Activated naive CD8-positive, alpha-beta T cell treated with anti-CD3 and anti-CD28 coated beads, Interleukin-2, amount 50 U/mL, for 24 hours (primary cell): ENCODE measurements at regions not wholly inside any gene's neighbourhood (a gene's known extent, or its start where the extent isn't known, plus 50 kb on each side); places are given as distances from the start of the nearest gene placed in this dataset.
"Not testable (repeated sequence)": the region's sequence is repeated elsewhere in the genome, so short reads cannot be mapped to it uniquely, and the experiment has no call there.

Source experiments
- ATAC-seq: fragments of 150-1000 bp; cut with Tn5 transposase; one replicate; pipeline ENCODE4 v1.10.0; 2021
- DNase-seq: peaks from one replicate; pipeline ENCODE4 v3.0.0; 2021
- H3K27ac Mint-ChIP-seq: one replicate; pipeline ENCODE4 v1.8.0; 2021; ENCODE audit warnings: mild to moderate bottlenecking, mixed read lengths
- H3K27me3 Mint-ChIP-seq: one replicate; pipeline ENCODE4 v1.8.0; 2021; ENCODE audit warnings: mixed read lengths
- H3K36me3 Mint-ChIP-seq: one replicate; pipeline ENCODE4 v1.8.0; 2021; ENCODE audit warnings: low read depth, mixed read lengths
- H3K4me1 Mint-ChIP-seq: one replicate; pipeline ENCODE4 v1.8.0; 2021; ENCODE audit warnings: mixed read lengths
- H3K4me3 Mint-ChIP-seq: one replicate; pipeline ENCODE4 v1.8.0; 2021; ENCODE audit warnings: mild to moderate bottlenecking, moderate library complexity, mixed read lengths
- H3K9me3 Mint-ChIP-seq: one replicate; pipeline ENCODE4 v1.8.0; 2021; ENCODE audit warnings: mixed read lengths

GRCh38 chr9:36521148-36521547, 51.5 kb upstream of the MELK start:
- H3K4me3 Mint-ChIP-seq: no peak overlapping the region
- H3K27me3 Mint-ChIP-seq: no peaks in the 10 kb centered on the region
- no peaks in the 10 kb centered on the region for H3K4me1 Mint-ChIP-seq
- H3K9me3 Mint-ChIP-seq: no peaks in the 10 kb centered on the region
- no peak for DNase-seq
- no peaks in the 10 kb centered on the region for H3K36me3 Mint-ChIP-seq
- no peak for ATAC-seq
- no peak overlapping the region for H3K27ac Mint-ChIP-seq

- ATAC-seq (no peak), DNase-seq (no peak)
- Mint-ChIP-seq H3K9me3 (no peaks in the 10 kb centered on the region), H3K27me3 (no peaks in the 10 kb centered on the region), H3K27ac (no peak overlapping the region), H3K36me3 (no peaks in the 10 kb centered on the region), H3K4me1 (no peaks in the 10 kb centered on the region), H3K4me3 (no peak overlapping the region)
These were observed 55.6 kb upstream of the MELK start for GRCh38 chr9:36517131-36517530.

- Mint-ChIP-seq H3K4me3 (no peak overlapping the region), H3K27me3 (no peaks in the 10 kb centered on the region), H3K36me3 (no peaks in the 10 kb centered on the region), H3K9me3 (no peaks in the 10 kb centered on the region), H3K4me1 (peaks cover 14% of the 10 kb centered on the region), H3K27ac (peak overlapping the region; percentile 32)
- DNase-seq (peak; percentile 14), ATAC-seq (no peak)
These were observed 68.5 kb upstream of the MELK start for GRCh38 chr9:36504156-36504555.

GRCh38 chr9:36503172-36504088, 69.3 kb upstream of the MELK start:
- DNase-seq: no peak
- ATAC-seq: no peak
- H3K9me3 Mint-ChIP-seq: no peaks in the 10 kb centered on the region
- no peaks in the 10 kb centered on the region for H3K27me3 Mint-ChIP-seq
- H3K4me1 Mint-ChIP-seq: peaks cover 14% of the 10 kb centered on the region
- no peak overlapping the region for H3K4me3 Mint-ChIP-seq
- peak overlapping the region; percentile 32 for H3K27ac Mint-ChIP-seq
- H3K36me3 Mint-ChIP-seq: no peaks in the 10 kb centered on the region

- no peak for ATAC-seq
- no peaks in the 10 kb centered on the region for H3K36me3 Mint-ChIP-seq
These were observed 71.0 kb upstream of the MELK start for GRCh38 chr9:36501727-36502126.

GRCh38 chr9:36500931-36501330, 71.8 kb upstream of the MELK start:
- DNase-seq, H3K4me3 Mint-ChIP-seq, ATAC-seq, H3K27me3 Mint-ChIP-seq, H3K9me3 Mint-ChIP-seq, H3K27ac Mint-ChIP-seq, H3K36me3 Mint-ChIP-seq: not testable (repeated sequence)
- H3K4me1 Mint-ChIP-seq: peaks cover 15% of the 10 kb centered on the region

More at GRCh38 chr9:36501727-36502126, 71.0 kb upstream of the MELK start:
- no peaks in the 10 kb centered on the region for H3K27me3 Mint-ChIP-seq
- H3K27ac Mint-ChIP-seq: no peak overlapping the region
- no peak for DNase-seq
- H3K9me3 Mint-ChIP-seq: no peaks in the 10 kb centered on the region
- H3K4me1 Mint-ChIP-seq: peaks cover 14% of the 10 kb centered on the region
- no peak overlapping the region for H3K4me3 Mint-ChIP-seq

GRCh38 chr9:36499174-36499890, 73.4 kb upstream of the MELK start:
- Mint-ChIP-seq H3K27ac (no peak overlapping the region), H3K27me3 (no peaks in the 10 kb centered on the region), H3K4me3 (no peak overlapping the region), H3K4me1 (peaks cover 24% of the 10 kb centered on the region), H3K36me3 (no peaks in the 10 kb centered on the region), H3K9me3 (no peaks in the 10 kb centered on the region)
- DNase-seq (no peak), ATAC-seq (no peak)

- H3K4me3 Mint-ChIP-seq: peak overlapping the region; percentile 74
- DNase-seq (peak; percentile 27), ATAC-seq (peak; percentile 34)
- peaks cover 48% of the 10 kb centered on the region for H3K4me1 Mint-ChIP-seq
- not testable (repeated sequence) for H3K36me3 Mint-ChIP-seq, H3K27me3 Mint-ChIP-seq, H3K9me3 Mint-ChIP-seq
- peak overlapping the region; percentile 85 for H3K27ac Mint-ChIP-seq
These were observed 79.1 kb upstream of the MELK start for GRCh38 chr9:36493564-36493963.

- DNase-seq: no peak
- H3K27me3 Mint-ChIP-seq: no peaks in the 10 kb centered on the region
- H3K36me3 Mint-ChIP-seq: no peaks in the 10 kb centered on the region
- peak; percentile 54 for ATAC-seq
- H3K9me3 Mint-ChIP-seq: no peaks in the 10 kb centered on the region
- H3K4me1 Mint-ChIP-seq: peaks cover 55% of the 10 kb centered on the region
- peak overlapping the region; percentile 74 for H3K4me3 Mint-ChIP-seq
- peak overlapping the region; percentile 85 for H3K27ac Mint-ChIP-seq
These were observed 79.8 kb upstream of the MELK start for GRCh38 chr9:36492865-36493264.

GRCh38 chr9:36489453-36489852, 83.2 kb upstream of the MELK start:
- Mint-ChIP-seq H3K4me1 (peaks cover 60% of the 10 kb centered on the region), H3K36me3 (no peaks in the 10 kb centered on the region), H3K4me3 (no peak overlapping the region), H3K9me3 (no peaks in the 10 kb centered on the region), H3K27ac (peak overlapping the region; percentile 0), H3K27me3 (no peaks in the 10 kb centered on the region)
- DNase-seq (no peak), ATAC-seq (no peak)

GRCh38 chr9:36488389-36488756, 84.3 kb upstream of the MELK start:
- peak overlapping the region; percentile 99 for H3K27ac Mint-ChIP-seq
- peaks cover 2% of the 10 kb centered on the region for H3K36me3 Mint-ChIP-seq
- peaks cover 58% of the 10 kb centered on the region for H3K4me1 Mint-ChIP-seq
- no peaks in the 10 kb centered on the region for H3K9me3 Mint-ChIP-seq
- H3K27me3 Mint-ChIP-seq: no peaks in the 10 kb centered on the region
- H3K4me3 Mint-ChIP-seq: peak overlapping the region; percentile 91
- no peak for ATAC-seq
- peak; percentile 23 for DNase-seq

GRCh38 chr9:36487482-36488388, 85.0 kb upstream of the MELK start:
- Mint-ChIP-seq H3K9me3 (no peaks in the 10 kb centered on the region), H3K36me3 (peaks cover 3% of the 10 kb centered on the region), H3K27me3 (no peaks in the 10 kb centered on the region), H3K27ac (peak overlapping the region; percentile 99), H3K4me3 (peak overlapping the region; percentile 91), H3K4me1 (peaks cover 57% of the 10 kb centered on the region)
- ATAC-seq (peak; percentile 98), DNase-seq (peak; percentile 90)

GRCh38 chr9:36486933-36487481, 85.7 kb upstream of the MELK start:
- H3K4me1 Mint-ChIP-seq: peaks cover 53% of the 10 kb centered on the region
- H3K27me3 Mint-ChIP-seq: no peaks in the 10 kb centered on the region

GRCh38 chr9:36486329-36486932, 86.3 kb upstream of the MELK start:
- DNase-seq (no peak), ATAC-seq (no peak)
- Mint-ChIP-seq H3K36me3 (peaks cover 3% of the 10 kb centered on the region), H3K4me3 (peak overlapping the region; percentile 90), H3K9me3 (no peaks in the 10 kb centered on the region), H3K27ac (peak overlapping the region; percentile 84), H3K27me3 (no peaks in the 10 kb centered on the region), H3K4me1 (peaks cover 54% of the 10 kb centered on the region)

More at GRCh38 chr9:36486933-36487481, 85.7 kb upstream of the MELK start:
- Mint-ChIP-seq H3K36me3 (peaks cover 3% of the 10 kb centered on the region), H3K9me3 (no peaks in the 10 kb centered on the region), H3K4me3 (peak overlapping the region; percentile 90), H3K27ac (peak overlapping the region; percentile 84)
- DNase-seq: peak; percentile 67
- ATAC-seq: peak; percentile 62
